GM12878 (cell line): ENCODE measurements at regions not wholly inside any gene's neighbourhood (a gene's known extent, or its start where the extent isn't known, plus 50 kb on each side); places are given as distances from the start of the nearest gene placed in this dataset.

ENCODE experiments used
- ATAC-seq: fragments of 200-7000 bp; cut with Tn5 transposase; 3 replicates; pipeline ENCODE4 v1.9.1; 2020; ENCODE audit warnings: mild to moderate bottlenecking, moderate library complexity
- BruUV-seq: library from RNA; stranded (reverse); fragments of 400-500 nt; replicated peaks from 2 replicates; lab custom pipeline; 2021; lab: Mats Ljungman, UMichigan
- CTCF ChIA-PET: fragments of 300-600 bp; sonication (Branson Sonifier 250); formaldehyde crosslinking; extraction: SDS; loops from one replicate; lab custom pipeline; 2021; ENCODE audit warnings: inconsistent platforms; lab: Yijun Ruan, JAX
- POLR2A ChIA-PET: fragments of 350-600 bp; formaldehyde crosslinking; extraction: SDS; loops from one replicate; lab custom pipeline; 2021; ENCODE audit warnings: inconsistent platforms; lab: Charles Lee
- RAD21 ChIA-PET: fragments of 300-600 bp; sonication (Branson Sonifier 250); formaldehyde crosslinking; loops from one replicate; lab custom pipeline; 2023; ENCODE audit warnings: antibody characterized with exemption; ENCODE audit not compliant: unreplicated experiment; lab: Charles Lee
- SMC1A ChIA-PET: fragments of 300-600 bp; sonication (Branson Sonifier 250); formaldehyde crosslinking; loops from one replicate; lab custom pipeline; 2023; ENCODE audit not compliant: unreplicated experiment, uncharacterized antibody; lab: Charles Lee
- DNase-seq: peaks from one replicate; pipeline ENCODE4 v3.0.0-alpha.2; 2011; ENCODE audit warnings: low read depth, low spot score
- FAIRE-seq: peaks from 3 replicates; lab custom pipeline; 2011; peaks lifted over from hg19 to GRCh38; lab: Jason Lieb, UNC
- H2AFZ ChIP-seq: 2 replicates; pipeline ENCODE4 v1.6.0; 2011; ENCODE audit warnings: low read depth, low read length, control low read depth; ENCODE audit not compliant: control insufficient read depth
- H3K27ac ChIP-seq: 2 replicates; pipeline ENCODE4 v1.5.1; 2011; ENCODE audit warnings: control low read depth; ENCODE audit not compliant: control insufficient read depth, insufficient read depth
- H3K27me3 ChIP-seq, 2 experiments: replicated peaks in 1 of 2; 2 replicates each; pipeline versions ENCODE4 v1.6.0 to v1.6.1; 2011; ENCODE audit warnings: low read length in 1 of 2; ENCODE audit not compliant: control insufficient read depth in 2 of 2, insufficient read depth in 2 of 2
- H3K36me3 ChIP-seq, 2 experiments: 2 replicates each; pipeline ENCODE4 v1.5.1; 2011; ENCODE audit warnings: low read length in 1 of 2; ENCODE audit not compliant: control insufficient read depth in 2 of 2, insufficient read depth in 2 of 2
- H3K4me1 ChIP-seq: 2 replicates; pipeline ENCODE4 v1.6.1; 2011; ENCODE audit warnings: mild to moderate bottlenecking, low read length, moderate library complexity, mixed read lengths; ENCODE audit not compliant: control insufficient read depth, insufficient read depth
- H3K4me2 ChIP-seq: 2 replicates; pipeline ENCODE4 v1.6.0; 2011; ENCODE audit warnings: control low read depth; ENCODE audit not compliant: control insufficient read depth, insufficient read depth
- H3K4me3 ChIP-seq: fragments of 200-600 bp; sonication (generic); 2 replicates; pipeline ENCODE4 v1.5.1; 2016
- H3K79me2 ChIP-seq: 2 replicates; pipeline ENCODE4 v1.6.0; 2011; ENCODE audit warnings: low read length; ENCODE audit not compliant: control insufficient read depth, insufficient read depth
- H3K9ac ChIP-seq: 2 replicates; pipeline ENCODE4 v1.8.0; 2011; ENCODE audit warnings: low read length, control low read depth, mixed read lengths; ENCODE audit not compliant: control insufficient read depth, insufficient read depth
- H3K9me3 ChIP-seq: replicated peaks from 3 replicates; pipeline ENCODE4 v1.5.1; 2011; ENCODE audit warnings: mild to moderate bottlenecking, low read length; ENCODE audit not compliant: control insufficient read depth, insufficient read depth
- H4K20me1 ChIP-seq: 2 replicates; pipeline ENCODE4 v1.6.0; 2011; ENCODE audit not compliant: control insufficient read depth, insufficient read depth
- ATF7 ChIP-seq: fragments of 450-650 bp; IDR thresholded peaks from 2 replicates; pipeline ENCODE4 v1.6.1; 2016; ENCODE audit warnings: low read depth, mild to moderate bottlenecking
- BCLAF1 ChIP-seq: fragments of 450-650 bp; IDR thresholded peaks from 2 replicates; pipeline ENCODE4 v1.6.1; 2017; ENCODE audit warnings: antibody characterized with exemption, mild to moderate bottlenecking, moderate library complexity
- CBX3 ChIP-seq: fragments of 200-600 bp; sonication (generic); IDR thresholded peaks from 2 replicates; pipeline ENCODE4 v1.6.1; 2016; ENCODE audit warnings: low read depth, borderline replicate concordance
- EED ChIP-seq: sonication (generic); IDR thresholded peaks from 2 replicates; pipeline ENCODE4 v1.6.1; 2016; ENCODE audit warnings: antibody characterized with exemption, low read depth
- MAX ChIP-seq: IDR thresholded peaks from 2 replicates; pipeline ENCODE4 v1.6.1; 2012; ENCODE audit warnings: low read depth, low read length, improper control_type of control experiment
- NFYB ChIP-seq: IDR thresholded peaks from 2 replicates; pipeline ENCODE4 v1.6.1; 2011; ENCODE audit warnings: low read depth, mild to moderate bottlenecking, low read length, improper control_type of control experiment, moderate library complexity; ENCODE audit not compliant: insufficient read depth
- SMAD1 ChIP-seq: fragments of 450-650 bp; IDR thresholded peaks from 2 replicates; pipeline ENCODE4 v1.6.1; 2018; ENCODE audit warnings: mild to moderate bottlenecking, low read depth; ENCODE audit not compliant: partially characterized antibody
- SMARCA5 ChIP-seq: fragments of 450-650 bp; IDR thresholded peaks from 2 replicates; pipeline ENCODE4 v1.6.1; 2017; ENCODE audit warnings: mild to moderate bottlenecking
- STAT1 ChIP-seq: fragments of 450-650 bp; conservative IDR thresholded peaks from 2 replicates; pipeline ENCODE4 v1.6.1; 2014; ENCODE audit warnings: antibody characterized with exemption, mild to moderate bottlenecking
- TAF1 ChIP-seq: IDR thresholded peaks from 2 replicates; pipeline ENCODE4 v1.6.1; 2011; ENCODE audit warnings: mild to moderate bottlenecking, low read depth, low read length, borderline replicate concordance
- TCF7 ChIP-seq: IDR thresholded peaks from 2 replicates; pipeline ENCODE4 v1.6.1; 2014; ENCODE audit warnings: antibody characterized with exemption, borderline replicate concordance
- WGBS: methylation state at CpG from one replicate; pipeline ENCODE4 v1.1.6; 2016; ENCODE audit warnings: low lambda C conversion rate; ENCODE audit not compliant: insufficient replicate concordance, insufficient coverage; ENCODE audit errors: missing lambda C conversion rate; 5-methylcytosine and 5-hydroxymethylcytosine counted together
- in situ Hi-C: fragments of 300-500 bp; cut with MboI; formaldehyde crosslinking; loops from 9 replicates; pipeline ENCODE4 v1.14.3; 2018; ENCODE audit warnings: mixed read lengths
- intact Hi-C: fragments of 100-400 bp; cut with micrococcal nuclease; formaldehyde crosslinking; loops from one replicate; pipeline ENCODE4 v1.14.2; 2022; ENCODE audit not compliant: unreplicated experiment
- TF ChIP-seq, protein P1 (sequence below): fragments of 450-650 bp; formaldehyde crosslinking; IDR thresholded peaks from 2 replicates; pipeline ENCODE4 v1.5.0; 2022; ENCODE audit warnings: mild to moderate bottlenecking, missing genetic modification characterization

GRCh38 chr2:236887953-236888793 is 197.5 kb upstream of the COPS8 start:
- SMC1A ChIA-PET, result no interaction called here
- 10% methylated on average over 15 of the region's 15 CpGs for WGBS
- no peak overlapping the region for H3K27ac ChIP-seq
- RAD21 ChIA-PET, result no interaction called here
- CTCF ChIA-PET, result no interaction called here
- no peaks in the 10 kb centered on the region for H3K36me3 ChIP-seq
- H3K4me1 ChIP-seq, result no peaks in the 10 kb centered on the region
- intact Hi-C loops, result no loop called here
- H4K20me1 ChIP-seq, result no peaks in the 10 kb centered on the region
- in situ Hi-C loops, result no loop called here
- H3K79me2 ChIP-seq, result no peaks in the 10 kb centered on the region
- H3K4me2 ChIP-seq, result no peak overlapping the region
- POLR2A ChIA-PET, result no interaction called here
- FAIRE-seq (no peak), DNase-seq (no peak), ATAC-seq (no peak)
- H3K4me3 ChIP-seq, result no peak overlapping the region
- H3K27me3 ChIP-seq, result no peaks in the 10 kb centered on the region; a peak in 2 of 4 replicates
- H3K9me3 ChIP-seq, result no peaks in the 10 kb centered on the region; the same call in 2 of the 3 replicates
- H3K9ac ChIP-seq, result no peak overlapping the region
- no TSS peak for BruUV-seq
- no peak overlapping the region for H2AFZ ChIP-seq
- no peak for TF ChIP-seq ATF7
- TF ChIP-seq SMARCA5, result no peak
- TF ChIP-seq, protein P1, sequence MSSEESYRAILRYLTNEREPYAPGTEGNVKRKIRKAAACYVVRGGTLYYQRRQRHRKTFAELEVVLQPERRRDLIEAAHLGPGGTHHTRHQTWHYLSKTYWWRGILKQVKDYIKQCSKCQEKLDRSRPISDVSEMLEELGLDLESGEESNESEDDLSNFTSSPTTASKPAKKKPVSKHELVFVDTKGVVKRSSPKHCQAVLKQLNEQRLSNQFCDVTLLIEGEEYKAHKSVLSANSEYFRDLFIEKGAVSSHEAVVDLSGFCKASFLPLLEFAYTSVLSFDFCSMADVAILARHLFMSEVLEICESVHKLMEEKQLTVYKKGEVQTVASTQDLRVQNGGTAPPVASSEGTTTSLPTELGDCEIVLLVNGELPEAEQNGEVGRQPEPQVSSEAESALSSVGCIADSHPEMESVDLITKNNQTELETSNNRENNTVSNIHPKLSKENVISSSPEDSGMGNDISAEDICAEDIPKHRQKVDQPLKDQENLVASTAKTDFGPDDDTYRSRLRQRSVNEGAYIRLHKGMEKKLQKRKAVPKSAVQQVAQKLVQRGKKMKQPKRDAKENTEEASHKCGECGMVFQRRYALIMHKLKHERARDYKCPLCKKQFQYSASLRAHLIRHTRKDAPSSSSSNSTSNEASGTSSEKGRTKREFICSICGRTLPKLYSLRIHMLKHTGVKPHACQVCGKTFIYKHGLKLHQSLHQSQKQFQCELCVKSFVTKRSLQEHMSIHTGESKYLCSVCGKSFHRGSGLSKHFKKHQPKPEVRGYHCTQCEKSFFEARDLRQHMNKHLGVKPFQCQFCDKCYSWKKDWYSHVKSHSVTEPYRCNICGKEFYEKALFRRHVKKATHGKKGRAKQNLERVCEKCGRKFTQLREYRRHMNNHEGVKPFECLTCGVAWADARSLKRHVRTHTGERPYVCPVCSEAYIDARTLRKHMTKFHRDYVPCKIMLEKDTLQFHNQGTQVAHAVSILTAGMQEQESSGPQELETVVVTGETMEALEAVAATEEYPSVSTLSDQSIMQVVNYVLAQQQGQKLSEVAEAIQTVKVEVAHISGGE (CRISPR knock-in tag), result no peak
- TF ChIP-seq CBX3, result no peak
- no peak for TF ChIP-seq SMAD1
- TF ChIP-seq NFYB, result no peak
- TF ChIP-seq BCLAF1, result no peak
- no peak for TF ChIP-seq STAT1
- no peak for TF ChIP-seq MAX
- no peak for TF ChIP-seq TCF7
- TF ChIP-seq TAF1, result no peak
- TF ChIP-seq EED, result no peak
